MM.1S (cell line): ENCODE measurements at regions not wholly inside any gene's neighbourhood (a gene's known extent, or its start where the extent isn't known, plus 50 kb on each side); places are given as distances from the start of the nearest gene placed in this dataset.

Source experiments
- DNase-seq: peaks from one replicate; pipeline ENCODE4 v3.0.0-alpha.2; 2015
- H2AFZ ChIP-seq: fragments of 300-600 bp; sonication (generic); 2 replicates; pipeline ENCODE4 v1.6.0; 2016; ENCODE audit warnings: antibody characterized with exemption, low read length
- H3F3A ChIP-seq: fragments of 300-600 bp; sonication (generic); 2 replicates; pipeline ENCODE4 v1.6.1; 2016; ENCODE audit warnings: mild to moderate bottlenecking, antibody characterized with exemption, low read length, moderate library complexity, mixed read lengths; ENCODE audit not compliant: insufficient read depth
- H3K27ac ChIP-seq: fragments of 300-600 bp; sonication (generic); 2 replicates; pipeline ENCODE4 v1.5.1; 2016; ENCODE audit warnings: mild to moderate bottlenecking, low read length
- H3K27me3 ChIP-seq: fragments of 300-600 bp; sonication (generic); replicated peaks from 2 replicates; pipeline ENCODE4 v1.6.0; 2016; ENCODE audit warnings: low read length; ENCODE audit not compliant: insufficient read depth
- H3K36me3 ChIP-seq: fragments of 300-600 bp; sonication (generic); replicated peaks from 2 replicates; pipeline ENCODE4 v1.6.1; 2016; ENCODE audit warnings: mild to moderate bottlenecking, low read length, mixed read lengths; ENCODE audit not compliant: insufficient read depth
- H3K4me1 ChIP-seq: fragments of 300-600 bp; sonication (generic); 2 replicates; pipeline ENCODE4 v1.6.1; 2016; ENCODE audit warnings: low read length, mixed read lengths
- H3K4me2 ChIP-seq: fragments of 300-600 bp; sonication (generic); 2 replicates; pipeline ENCODE4 v1.6.0; 2016; ENCODE audit warnings: low read depth, low read length
- H3K4me3 ChIP-seq: fragments of 300-600 bp; sonication (generic); 2 replicates; pipeline ENCODE4 v1.5.1; 2016; ENCODE audit warnings: low read length, mixed read lengths
- H3K79me2 ChIP-seq: fragments of 300-600 bp; sonication (generic); 2 replicates; pipeline ENCODE4 v1.6.1; 2016; ENCODE audit warnings: mixed run types, low read length, mixed read lengths
- H3K9ac ChIP-seq: fragments of 300-600 bp; sonication (generic); 2 replicates; pipeline ENCODE4 v1.6.1; 2016; ENCODE audit warnings: low read length, mixed read lengths
- H3K9me2 ChIP-seq: fragments of 300-600 bp; sonication (generic); replicated peaks from 2 replicates; pipeline ENCODE4 v1.6.1; 2016; ENCODE audit warnings: mild to moderate bottlenecking, low read length, mixed read lengths; ENCODE audit not compliant: insufficient read depth
- H3K9me3 ChIP-seq: fragments of 300-600 bp; sonication (generic); replicated peaks from 2 replicates; pipeline ENCODE4 v1.6.1; 2016; ENCODE audit warnings: mild to moderate bottlenecking, low read length, mixed read lengths; ENCODE audit not compliant: insufficient read depth
- H4K20me1 ChIP-seq: fragments of 300-600 bp; sonication (generic); 2 replicates; pipeline ENCODE4 v1.6.1; 2016; ENCODE audit warnings: mild to moderate bottlenecking, low read length, moderate library complexity, mixed read lengths; ENCODE audit not compliant: insufficient read depth
- EZH2 ChIP-seq: fragments of 300-600 bp; sonication (generic); optimal IDR thresholded peaks from 2 replicates; pipeline ENCODE3; 2017; ENCODE audit warnings: low read depth, mild to moderate bottlenecking, antibody characterized with exemption, low read length, mixed read lengths
- EZH2phosphoT487 ChIP-seq: fragments of 300-600 bp; sonication (generic); IDR thresholded peaks from 2 replicates; pipeline ENCODE4 v1.6.1; 2018; ENCODE audit warnings: antibody characterized with exemption, low read length
- TF ChIP-seq, protein P1 (sequence below): fragments of 300-600 bp; sonication (generic); IDR thresholded peaks from 2 replicates; pipeline ENCODE4 v1.5.1; 2016; ENCODE audit warnings: antibody characterized with exemption, low read length, mixed read lengths

DNA sequence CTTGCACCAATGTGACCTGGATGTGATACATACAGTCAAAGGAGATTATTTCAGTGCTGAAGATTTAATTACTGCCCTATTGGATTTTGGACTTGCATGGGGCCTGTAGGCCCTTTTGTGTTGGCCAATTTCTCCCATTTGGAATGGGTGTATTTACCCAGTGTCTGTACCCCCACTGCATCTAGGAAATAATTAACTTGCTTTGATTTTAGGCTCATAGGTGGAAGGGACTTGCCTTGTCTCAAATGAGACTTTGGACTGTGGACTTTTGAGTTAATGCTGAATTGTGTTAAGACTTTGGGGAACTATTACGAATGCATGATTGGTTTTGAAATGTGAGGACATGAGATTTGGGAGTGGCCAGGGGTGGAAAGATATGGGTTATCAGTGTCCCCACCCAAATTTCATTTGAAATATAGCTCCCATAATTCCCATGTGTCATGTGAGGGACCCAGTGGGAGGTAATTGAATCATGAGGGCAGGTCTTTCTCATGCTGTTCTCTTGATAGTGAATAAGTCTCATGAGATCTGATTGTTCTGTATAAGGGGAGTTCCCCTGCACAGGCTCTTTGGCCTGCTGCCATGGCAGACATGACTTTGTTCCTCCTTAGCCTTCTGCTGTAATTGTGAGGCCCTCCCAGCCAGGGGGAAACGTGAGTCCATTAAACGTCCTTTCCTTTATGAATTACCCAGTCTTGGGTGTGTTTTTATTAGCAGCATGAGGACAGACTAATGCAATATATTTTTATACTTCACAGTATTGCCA is 362.2 kb upstream of the SPANXN4 start:
- no peak overlapping the region for H3K9ac ChIP-seq
- H4K20me1 ChIP-seq, result no peaks in the 10 kb centered on the region
- no peak overlapping the region for H3K27ac ChIP-seq
- no peak overlapping the region for H3K4me3 ChIP-seq
- TF ChIP-seq EZH2phosphoT487 (no peak), EZH2 (no peak)
- TF ChIP-seq, protein P1, sequence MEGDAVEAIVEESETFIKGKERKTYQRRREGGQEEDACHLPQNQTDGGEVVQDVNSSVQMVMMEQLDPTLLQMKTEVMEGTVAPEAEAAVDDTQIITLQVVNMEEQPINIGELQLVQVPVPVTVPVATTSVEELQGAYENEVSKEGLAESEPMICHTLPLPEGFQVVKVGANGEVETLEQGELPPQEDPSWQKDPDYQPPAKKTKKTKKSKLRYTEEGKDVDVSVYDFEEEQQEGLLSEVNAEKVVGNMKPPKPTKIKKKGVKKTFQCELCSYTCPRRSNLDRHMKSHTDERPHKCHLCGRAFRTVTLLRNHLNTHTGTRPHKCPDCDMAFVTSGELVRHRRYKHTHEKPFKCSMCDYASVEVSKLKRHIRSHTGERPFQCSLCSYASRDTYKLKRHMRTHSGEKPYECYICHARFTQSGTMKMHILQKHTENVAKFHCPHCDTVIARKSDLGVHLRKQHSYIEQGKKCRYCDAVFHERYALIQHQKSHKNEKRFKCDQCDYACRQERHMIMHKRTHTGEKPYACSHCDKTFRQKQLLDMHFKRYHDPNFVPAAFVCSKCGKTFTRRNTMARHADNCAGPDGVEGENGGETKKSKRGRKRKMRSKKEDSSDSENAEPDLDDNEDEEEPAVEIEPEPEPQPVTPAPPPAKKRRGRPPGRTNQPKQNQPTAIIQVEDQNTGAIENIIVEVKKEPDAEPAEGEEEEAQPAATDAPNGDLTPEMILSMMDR, result no peak
- no peaks in the 10 kb centered on the region for H3K9me2 ChIP-seq
- H3F3A ChIP-seq, result no peaks in the 10 kb centered on the region
- H3K4me2 ChIP-seq, result no peak overlapping the region
- H3K36me3 ChIP-seq, result no peaks in the 10 kb centered on the region
- no peak overlapping the region for H2AFZ ChIP-seq
- no peaks in the 10 kb centered on the region for H3K9me3 ChIP-seq
- H3K4me1 ChIP-seq, result no peaks in the 10 kb centered on the region
- no peaks in the 10 kb centered on the region for H3K79me2 ChIP-seq
- DNase-seq, result no peak
- no peaks in the 10 kb centered on the region for H3K27me3 ChIP-seq

DNA sequence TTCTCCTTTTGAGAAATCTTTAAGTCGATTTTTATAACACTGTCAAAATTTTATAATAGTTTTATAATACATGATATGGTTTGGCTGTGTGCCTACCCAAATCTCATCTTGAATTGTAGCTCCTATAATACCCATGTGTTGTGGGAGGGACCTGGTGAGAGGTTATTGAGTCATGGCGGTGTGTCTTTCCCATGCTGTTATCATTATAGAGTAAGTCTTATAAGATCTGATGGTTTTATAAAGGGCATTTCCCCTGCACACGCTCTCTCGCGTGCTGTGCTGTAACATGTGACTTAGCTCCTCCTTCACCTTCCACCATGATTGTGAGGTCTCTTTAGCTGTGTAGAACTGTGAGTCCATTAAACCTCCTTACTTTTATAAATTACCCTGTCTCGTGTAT is 364.0 kb upstream of the SPANXN4 start:
- no peak for DNase-seq

DNA sequence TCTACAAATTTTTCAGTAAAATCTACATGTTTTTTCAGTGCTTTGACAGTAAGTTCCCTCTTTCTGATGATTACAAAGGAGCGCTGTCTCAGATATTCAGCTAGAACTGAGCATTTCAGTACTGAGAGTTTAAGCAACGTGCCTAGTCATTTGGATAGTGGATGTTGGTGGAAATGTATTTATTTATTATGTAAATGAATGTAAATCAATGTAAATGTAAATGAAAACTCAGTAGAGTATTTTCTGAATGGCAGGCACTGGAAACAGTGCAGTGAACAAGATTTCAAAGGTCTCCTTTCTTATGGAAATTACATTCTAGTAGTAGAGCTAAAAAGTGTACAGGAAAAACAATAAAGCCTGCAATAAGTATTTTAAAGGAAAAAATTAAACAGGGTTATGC is 370.2 kb upstream of the SPANXN4 start:
- no peaks in the 10 kb centered on the region for H3K4me1 ChIP-seq
- H3K36me3 ChIP-seq, result no peaks in the 10 kb centered on the region
- no peaks in the 10 kb centered on the region for H3K9me2 ChIP-seq
- no peak overlapping the region for H3K9ac ChIP-seq
- H3K27me3 ChIP-seq, result no peaks in the 10 kb centered on the region
- DNase-seq, result no peak
- H3K4me2 ChIP-seq, result no peak overlapping the region
- H4K20me1 ChIP-seq, result no peaks in the 10 kb centered on the region
- H3K79me2 ChIP-seq, result no peaks in the 10 kb centered on the region
- H3K27ac ChIP-seq, result no peak overlapping the region
- TF ChIP-seq, protein P1, result no peak
- TF ChIP-seq EZH2, result no peak
- TF ChIP-seq EZH2phosphoT487, result no peak
- H3K9me3 ChIP-seq, result no peaks in the 10 kb centered on the region
- no peak overlapping the region for H3K4me3 ChIP-seq
- H2AFZ ChIP-seq, result no peak overlapping the region
- H3F3A ChIP-seq, result no peaks in the 10 kb centered on the region

More for the DNA sequence above, 364.0 kb upstream of the SPANXN4 start:
- no peak overlapping the region for H3K4me2 ChIP-seq
- no peaks in the 10 kb centered on the region for H3F3A ChIP-seq
- H2AFZ ChIP-seq, result no peak overlapping the region
- H4K20me1 ChIP-seq, result no peaks in the 10 kb centered on the region
- TF ChIP-seq EZH2 (no peak), EZH2phosphoT487 (no peak)
- TF ChIP-seq, protein P1, result no peak
- H3K27ac ChIP-seq, result no peak overlapping the region
- H3K9me2 ChIP-seq, result no peaks in the 10 kb centered on the region
- H3K4me1 ChIP-seq, result no peaks in the 10 kb centered on the region
- H3K4me3 ChIP-seq, result no peak overlapping the region
- no peaks in the 10 kb centered on the region for H3K27me3 ChIP-seq
- no peaks in the 10 kb centered on the region for H3K36me3 ChIP-seq
- H3K9ac ChIP-seq, result no peak overlapping the region
- no peaks in the 10 kb centered on the region for H3K9me3 ChIP-seq
- H3K79me2 ChIP-seq, result no peaks in the 10 kb centered on the region
